GM12878 (cell line): ENCODE measurements at regions not wholly inside any gene's neighbourhood (a gene's known extent, or its start where the extent isn't known, plus 50 kb on each side); places are given as distances from the start of the nearest gene placed in this dataset.

ENCODE experiments used
- ATAC-seq: fragments of 200-7000 bp; cut with Tn5 transposase; 3 replicates; pipeline ENCODE4 v1.9.1; 2020; ENCODE audit warnings: mild to moderate bottlenecking, moderate library complexity
- BruUV-seq: library from RNA; stranded (reverse); fragments of 400-500 nt; replicated peaks from 2 replicates; lab custom pipeline; 2021; lab: Mats Ljungman, UMichigan
- CTCF ChIA-PET: fragments of 300-600 bp; sonication (Branson Sonifier 250); formaldehyde crosslinking; extraction: SDS; loops from one replicate; lab custom pipeline; 2021; ENCODE audit warnings: inconsistent platforms; lab: Yijun Ruan, JAX
- POLR2A ChIA-PET: fragments of 350-600 bp; formaldehyde crosslinking; extraction: SDS; loops from one replicate; lab custom pipeline; 2021; ENCODE audit warnings: inconsistent platforms; lab: Charles Lee
- RAD21 ChIA-PET: fragments of 300-600 bp; sonication (Branson Sonifier 250); formaldehyde crosslinking; loops from one replicate; lab custom pipeline; 2023; ENCODE audit warnings: antibody characterized with exemption; ENCODE audit not compliant: unreplicated experiment; lab: Charles Lee
- SMC1A ChIA-PET: fragments of 300-600 bp; sonication (Branson Sonifier 250); formaldehyde crosslinking; loops from one replicate; lab custom pipeline; 2023; ENCODE audit not compliant: unreplicated experiment, uncharacterized antibody; lab: Charles Lee
- DNase-seq: peaks from one replicate; pipeline ENCODE4 v3.0.0-alpha.2; 2011; ENCODE audit warnings: low read depth, low spot score
- FAIRE-seq: peaks from 3 replicates; lab custom pipeline; 2011; peaks lifted over from hg19 to GRCh38; lab: Jason Lieb, UNC
- H2AFZ ChIP-seq: 2 replicates; pipeline ENCODE4 v1.6.0; 2011; ENCODE audit warnings: low read depth, low read length, control low read depth; ENCODE audit not compliant: control insufficient read depth
- H3K27ac ChIP-seq: 2 replicates; pipeline ENCODE4 v1.5.1; 2011; ENCODE audit warnings: control low read depth; ENCODE audit not compliant: control insufficient read depth, insufficient read depth
- H3K27me3 ChIP-seq, 2 experiments: replicated peaks in 1 of 2; 2 replicates each; pipeline versions ENCODE4 v1.6.0 to v1.6.1; 2011; ENCODE audit warnings: low read length in 1 of 2; ENCODE audit not compliant: control insufficient read depth in 2 of 2, insufficient read depth in 2 of 2
- H3K36me3 ChIP-seq, 2 experiments: 2 replicates each; pipeline ENCODE4 v1.5.1; 2011; ENCODE audit warnings: low read length in 1 of 2; ENCODE audit not compliant: control insufficient read depth in 2 of 2, insufficient read depth in 2 of 2
- H3K4me1 ChIP-seq: 2 replicates; pipeline ENCODE4 v1.6.1; 2011; ENCODE audit warnings: mild to moderate bottlenecking, low read length, moderate library complexity, mixed read lengths; ENCODE audit not compliant: control insufficient read depth, insufficient read depth
- H3K4me2 ChIP-seq: 2 replicates; pipeline ENCODE4 v1.6.0; 2011; ENCODE audit warnings: control low read depth; ENCODE audit not compliant: control insufficient read depth, insufficient read depth
- H3K4me3 ChIP-seq: fragments of 200-600 bp; sonication (generic); 2 replicates; pipeline ENCODE4 v1.5.1; 2016
- H3K79me2 ChIP-seq: 2 replicates; pipeline ENCODE4 v1.6.0; 2011; ENCODE audit warnings: low read length; ENCODE audit not compliant: control insufficient read depth, insufficient read depth
- H3K9ac ChIP-seq: 2 replicates; pipeline ENCODE4 v1.8.0; 2011; ENCODE audit warnings: low read length, control low read depth, mixed read lengths; ENCODE audit not compliant: control insufficient read depth, insufficient read depth
- H3K9me3 ChIP-seq: replicated peaks from 3 replicates; pipeline ENCODE4 v1.5.1; 2011; ENCODE audit warnings: mild to moderate bottlenecking, low read length; ENCODE audit not compliant: control insufficient read depth, insufficient read depth
- H4K20me1 ChIP-seq: 2 replicates; pipeline ENCODE4 v1.6.0; 2011; ENCODE audit not compliant: control insufficient read depth, insufficient read depth
- ASH2L ChIP-seq: fragments of 300-600, 200-600 bp; sonication (generic); IDR thresholded peaks from 2 replicates; pipeline ENCODE4 v1.6.1; 2017; ENCODE audit warnings: low read depth, mild to moderate bottlenecking, borderline replicate concordance
- ATF7 ChIP-seq: fragments of 450-650 bp; IDR thresholded peaks from 2 replicates; pipeline ENCODE4 v1.6.1; 2016; ENCODE audit warnings: low read depth, mild to moderate bottlenecking
- BMI1 ChIP-seq: fragments of 450-650 bp; IDR thresholded peaks from 2 replicates; pipeline ENCODE4 v1.6.1; 2016; ENCODE audit warnings: mild to moderate bottlenecking, moderate library complexity, borderline replicate concordance
- CHD4 ChIP-seq: fragments of 200-600 bp; sonication (generic); IDR thresholded peaks from 2 replicates; pipeline ENCODE4 v1.6.1; 2016; ENCODE audit warnings: mild to moderate bottlenecking
- CTCF ChIP-seq, 3 experiments: IDR thresholded peaks in 2 of 3; conservative IDR thresholded peaks in 1 of 3; 2 replicates each; pipeline ENCODE4 v1.5.1; 2011; ENCODE audit warnings: low read depth in 3 of 3, low read length in 3 of 3, mild to moderate bottlenecking in 3 of 3, control low read depth in 2 of 3, moderate library complexity in 2 of 3, inconsistent platforms in 1 of 3, mixed read lengths in 1 of 3; ENCODE audit not compliant: control insufficient read depth in 2 of 3, insufficient read depth in 1 of 3; ENCODE audit errors: extremely low read depth in 1 of 3
- ESRRA ChIP-seq: IDR thresholded peaks from 2 replicates; pipeline ENCODE4 v1.6.1; 2012; ENCODE audit warnings: mild to moderate bottlenecking, low read length, improper control_type of control experiment
- HCFC1 ChIP-seq: fragments of 150-350 bp; IDR thresholded peaks from 2 replicates; pipeline ENCODE4 v1.6.1; 2014; ENCODE audit warnings: low read length
- MYC ChIP-seq: IDR thresholded peaks from 2 replicates; pipeline ENCODE4 v1.6.1; 2011; ENCODE audit warnings: mild to moderate bottlenecking, low read length, moderate library complexity, inconsistent platforms; ENCODE audit not compliant: insufficient read depth, insufficient replicate concordance, insufficient read length, severe bottlenecking
- NFIC ChIP-seq: IDR thresholded peaks from 2 replicates; pipeline ENCODE4 v1.6.1; 2012; ENCODE audit warnings: low read depth, mild to moderate bottlenecking, inconsistent platforms, low read length, moderate library complexity
- NFYB ChIP-seq: IDR thresholded peaks from 2 replicates; pipeline ENCODE4 v1.6.1; 2011; ENCODE audit warnings: low read depth, mild to moderate bottlenecking, low read length, improper control_type of control experiment, moderate library complexity; ENCODE audit not compliant: insufficient read depth
- NR2C2 ChIP-seq: IDR thresholded peaks from 2 replicates; pipeline ENCODE4 v1.6.1; 2011; ENCODE audit warnings: borderline replicate concordance, low read depth; ENCODE audit not compliant: control insufficient read depth, insufficient read length
- PKNOX1 ChIP-seq: fragments of 450-650 bp; IDR thresholded peaks from 2 replicates; pipeline ENCODE4 v1.6.1; 2016; ENCODE audit warnings: mild to moderate bottlenecking
- SMAD5 ChIP-seq: IDR thresholded peaks from 2 replicates; pipeline ENCODE4 v1.6.1; 2016; ENCODE audit warnings: antibody characterized with exemption, low read depth
- STAT3 ChIP-seq: IDR thresholded peaks from 2 replicates; pipeline ENCODE4 v1.6.1; 2011; ENCODE audit warnings: low read depth, low read length, improper control_type of control experiment
- ZBTB40 ChIP-seq: fragments of 450-650 bp; IDR thresholded peaks from 2 replicates; pipeline ENCODE4 v1.6.1; 2016; ENCODE audit warnings: mild to moderate bottlenecking, moderate library complexity, borderline replicate concordance
- ZSCAN29 ChIP-seq: fragments of 450-650 bp; IDR thresholded peaks from 2 replicates; pipeline ENCODE4 v1.6.1; 2017; ENCODE audit warnings: mild to moderate bottlenecking, moderate library complexity
- WGBS: methylation state at CpG from one replicate; pipeline ENCODE4 v1.1.6; 2016; ENCODE audit warnings: low lambda C conversion rate; ENCODE audit not compliant: insufficient replicate concordance, insufficient coverage; ENCODE audit errors: missing lambda C conversion rate; 5-methylcytosine and 5-hydroxymethylcytosine counted together
- in situ Hi-C: fragments of 300-500 bp; cut with MboI; formaldehyde crosslinking; loops from 9 replicates; pipeline ENCODE4 v1.14.3; 2018; ENCODE audit warnings: mixed read lengths
- intact Hi-C: fragments of 100-400 bp; cut with micrococcal nuclease; formaldehyde crosslinking; loops from one replicate; pipeline ENCODE4 v1.14.2; 2022; ENCODE audit not compliant: unreplicated experiment

GRCh38 chr15:39272901-39273300, 308.0 kb upstream of the THBS1 start (continued):
- TF ChIP-seq ATF7, result no peak
- TF ChIP-seq, all 136 proteins: peak for 0

GRCh38 chr15:39273717-39274411, 307.0 kb upstream of the THBS1 start:
- ChIA-PET CTCF (no interaction called here), SMC1A (interaction anchor here (0.9 kb wide), 1 partner anchor 123 kb away, joined by 3 read pairs; no protein-coding TSS in a partner anchor), POLR2A (no interaction called here), RAD21 (no interaction called here)
- Histone ChIP-seq H3K79me2 (no peaks in the 10 kb centered on the region), H3K27ac (no peak overlapping the region), H3K9me3 (no peaks in the 10 kb centered on the region), H3K4me3 (no peak overlapping the region), H4K20me1 (no peaks in the 10 kb centered on the region), H3K4me1 (peaks cover 3% of the 10 kb centered on the region), H3K27me3 (no peaks in the 10 kb centered on the region), H3K4me2 (no peak overlapping the region), H3K36me3 (no peaks in the 10 kb centered on the region), H3K9ac (no peak overlapping the region), H2AFZ (no peak overlapping the region; the same call in 1 of the 2 replicates)
- WGBS, result 32% methylated on average over 4 of the region's 4 CpGs
- no peak for FAIRE-seq
- intact Hi-C loops, result no loop called here
- BruUV-seq, result no TSS peak
- in situ Hi-C loops, result no loop called here
- ATAC-seq, result no peak
- DNase-seq, result no peak
- TF ChIP-seq HCFC1 (no peak), PKNOX1 (no peak), ZBTB40 (no peak), BMI1 (no peak), ESRRA (no peak), ZSCAN29 (no peak), NFYB (no peak), STAT3 (no peak), NR2C2 (no peak), SMAD5 (no peak), ASH2L (no peak), MYC (no peak), CHD4 (no peak), NFIC (no peak), CTCF (IDR thresholded peaks at IDR 0.05 in 2 of 3, conservative IDR thresholded peaks at IDR 0.05 in 1 of 3; ENCODE audit: control insufficient read depth in 2 of 3, extremely low read depth in 1 of 3, insufficient read depth in 1 of 3, low read depth in 3 of 3, low read length in 3 of 3) (no peak)
